Osteoblast (primary cell): ENCODE measurements at regions not wholly inside any gene's neighbourhood (a gene's known extent, or its start where the extent isn't known, plus 50 kb on each side); places are given as distances from the start of the nearest gene placed in this dataset.

Experiments
- DNase-seq: peaks from one replicate; pipeline ENCODE4 v3.0.0; 2011; ENCODE audit warnings: low spot score, mixed read lengths; ENCODE audit not compliant: insufficient read length; ENCODE audit errors: missing footprints
- H2AFZ ChIP-seq: 2 replicates; pipeline ENCODE4 v1.6.0; 2011; ENCODE audit warnings: mild to moderate bottlenecking, low read length
- H3K27ac ChIP-seq: 2 replicates; pipeline ENCODE4 v1.5.1; 2011; ENCODE audit warnings: mild to moderate bottlenecking, low read depth, low read length, moderate library complexity
- H3K27me3 ChIP-seq: 2 replicates; pipeline ENCODE4 v1.6.0; 2012; ENCODE audit warnings: mild to moderate bottlenecking, control low read depth, inconsistent platforms, low read length, moderate library complexity; ENCODE audit not compliant: insufficient read depth
- H3K36me3 ChIP-seq: 2 replicates; pipeline ENCODE4 v1.5.1; 2011; ENCODE audit warnings: mild to moderate bottlenecking, low read length, control low read depth, moderate library complexity; ENCODE audit not compliant: insufficient read depth
- H3K4me1 ChIP-seq: 2 replicates; pipeline ENCODE4 v1.5.1; 2011; ENCODE audit warnings: mild to moderate bottlenecking, low read length, control low read depth, moderate library complexity; ENCODE audit not compliant: insufficient read depth
- H3K4me2 ChIP-seq: 2 replicates; pipeline ENCODE4 v1.6.0; 2011; ENCODE audit warnings: mild to moderate bottlenecking, low read length; ENCODE audit not compliant: insufficient read depth
- H3K4me3 ChIP-seq: fragments of 200-600 bp; sonication (generic); 3 replicates; pipeline ENCODE4 v1.5.1; 2012; ENCODE audit warnings: mild to moderate bottlenecking, low read length, inconsistent platforms; ENCODE audit not compliant: insufficient read depth
- H3K79me2 ChIP-seq: 2 replicates; pipeline ENCODE4 v1.6.0; 2012; ENCODE audit warnings: mild to moderate bottlenecking, low read length, control low read depth, inconsistent platforms; ENCODE audit not compliant: insufficient read depth
- H3K9me3 ChIP-seq: 2 replicates; pipeline ENCODE4 v1.5.1; 2011; ENCODE audit warnings: low read depth, low read length, control low read depth
- H4K20me1 ChIP-seq: 2 replicates; pipeline ENCODE4 v1.6.0; 2012; ENCODE audit warnings: mild to moderate bottlenecking, low read length, control low read depth; ENCODE audit not compliant: insufficient read depth
- TF ChIP-seq, protein P1 (sequence below): IDR thresholded peaks from 2 replicates; pipeline ENCODE4 v1.5.1; 2011; ENCODE audit warnings: mild to moderate bottlenecking, low read depth, low read length, moderate library complexity; ENCODE audit errors: extremely low read depth

DNA sequence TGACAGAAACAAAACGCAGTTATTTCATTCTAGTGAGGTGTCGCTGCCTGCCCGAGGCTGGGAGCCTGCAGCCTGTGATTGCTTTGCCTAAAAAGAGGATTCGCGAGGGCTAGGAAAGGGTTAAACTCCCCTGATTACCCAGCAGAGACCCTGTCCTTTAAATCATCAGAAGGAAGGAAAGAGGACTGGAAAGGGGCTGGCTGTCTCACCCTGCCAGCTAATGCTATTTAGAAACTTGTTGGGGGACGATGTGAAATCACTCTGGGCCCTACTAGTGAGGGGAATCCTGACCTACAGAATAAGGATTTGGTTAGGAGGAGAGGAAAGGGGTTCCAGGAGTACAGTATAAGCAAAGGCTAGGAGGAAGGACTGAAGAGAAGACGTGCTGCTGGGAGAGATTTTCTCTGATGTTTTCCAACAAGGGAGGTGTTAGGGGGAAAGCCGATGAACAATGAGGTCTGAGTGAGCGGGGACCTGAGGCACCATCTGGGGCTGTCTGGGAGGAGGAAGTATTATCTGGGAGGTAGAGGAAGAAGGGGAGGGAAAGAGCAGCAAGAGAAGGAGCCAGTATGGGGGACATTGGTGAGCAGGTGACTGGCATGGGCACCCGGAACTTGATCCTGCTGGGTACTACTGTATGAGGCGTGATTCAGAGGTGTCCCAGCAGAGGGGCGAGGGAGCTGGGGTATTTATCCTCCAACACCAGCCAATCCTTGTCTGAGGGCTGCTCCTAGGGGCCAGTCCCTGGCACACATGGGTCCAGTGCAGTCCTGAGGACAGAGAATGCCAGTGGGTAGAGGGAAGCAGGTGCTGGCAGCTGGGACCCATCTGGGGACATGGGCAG is 55.7 kb upstream of the PTPRS start:
- Histone ChIP-seq H3K79me2 (no peaks in the 10 kb centered on the region), H4K20me1 (no peaks in the 10 kb centered on the region), H3K4me3 (no peak overlapping the region), H3K36me3 (no peaks in the 10 kb centered on the region), H3K4me1 (no peaks in the 10 kb centered on the region), H2AFZ (no peak overlapping the region), H3K4me2 (no peak overlapping the region), H3K9me3 (no peaks in the 10 kb centered on the region), H3K27me3 (peaks cover 52% of the 10 kb centered on the region), H3K27ac (no peak overlapping the region)
- TF ChIP-seq, protein P1, sequence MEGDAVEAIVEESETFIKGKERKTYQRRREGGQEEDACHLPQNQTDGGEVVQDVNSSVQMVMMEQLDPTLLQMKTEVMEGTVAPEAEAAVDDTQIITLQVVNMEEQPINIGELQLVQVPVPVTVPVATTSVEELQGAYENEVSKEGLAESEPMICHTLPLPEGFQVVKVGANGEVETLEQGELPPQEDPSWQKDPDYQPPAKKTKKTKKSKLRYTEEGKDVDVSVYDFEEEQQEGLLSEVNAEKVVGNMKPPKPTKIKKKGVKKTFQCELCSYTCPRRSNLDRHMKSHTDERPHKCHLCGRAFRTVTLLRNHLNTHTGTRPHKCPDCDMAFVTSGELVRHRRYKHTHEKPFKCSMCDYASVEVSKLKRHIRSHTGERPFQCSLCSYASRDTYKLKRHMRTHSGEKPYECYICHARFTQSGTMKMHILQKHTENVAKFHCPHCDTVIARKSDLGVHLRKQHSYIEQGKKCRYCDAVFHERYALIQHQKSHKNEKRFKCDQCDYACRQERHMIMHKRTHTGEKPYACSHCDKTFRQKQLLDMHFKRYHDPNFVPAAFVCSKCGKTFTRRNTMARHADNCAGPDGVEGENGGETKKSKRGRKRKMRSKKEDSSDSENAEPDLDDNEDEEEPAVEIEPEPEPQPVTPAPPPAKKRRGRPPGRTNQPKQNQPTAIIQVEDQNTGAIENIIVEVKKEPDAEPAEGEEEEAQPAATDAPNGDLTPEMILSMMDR, result no peak
- no peak for DNase-seq

DNA sequence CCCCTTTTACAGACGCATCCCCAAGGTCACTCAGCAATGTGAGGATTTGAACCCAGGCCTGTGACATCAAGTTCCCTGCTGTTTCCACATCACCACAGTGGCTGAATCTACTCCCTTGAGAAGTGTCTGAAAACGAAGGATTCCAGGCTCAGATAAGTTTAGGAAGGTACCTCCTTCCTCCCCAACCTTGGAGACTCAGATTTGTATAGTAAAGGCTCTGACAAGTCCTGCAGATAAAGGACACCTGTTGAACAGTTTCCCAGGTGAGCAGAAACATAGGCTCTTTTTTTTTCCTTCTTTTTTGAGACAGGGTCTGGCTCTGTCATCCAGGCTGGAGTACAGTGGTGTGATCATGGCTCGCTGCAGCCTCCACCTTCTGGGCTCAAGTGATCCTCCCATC is 56.4 kb upstream of the PTPRS start:
- Histone ChIP-seq H3K4me1 (no peaks in the 10 kb centered on the region), H3K27me3 (peaks cover 52% of the 10 kb centered on the region), H2AFZ (no peak overlapping the region), H3K9me3 (no peaks in the 10 kb centered on the region), H3K4me3 (no peak overlapping the region), H3K79me2 (no peaks in the 10 kb centered on the region), H3K27ac (no peak overlapping the region), H3K4me2 (no peak overlapping the region), H3K36me3 (no peaks in the 10 kb centered on the region), H4K20me1 (no peaks in the 10 kb centered on the region)
- TF ChIP-seq, protein P1, result no peak
- DNase-seq, result no peak

DNA sequence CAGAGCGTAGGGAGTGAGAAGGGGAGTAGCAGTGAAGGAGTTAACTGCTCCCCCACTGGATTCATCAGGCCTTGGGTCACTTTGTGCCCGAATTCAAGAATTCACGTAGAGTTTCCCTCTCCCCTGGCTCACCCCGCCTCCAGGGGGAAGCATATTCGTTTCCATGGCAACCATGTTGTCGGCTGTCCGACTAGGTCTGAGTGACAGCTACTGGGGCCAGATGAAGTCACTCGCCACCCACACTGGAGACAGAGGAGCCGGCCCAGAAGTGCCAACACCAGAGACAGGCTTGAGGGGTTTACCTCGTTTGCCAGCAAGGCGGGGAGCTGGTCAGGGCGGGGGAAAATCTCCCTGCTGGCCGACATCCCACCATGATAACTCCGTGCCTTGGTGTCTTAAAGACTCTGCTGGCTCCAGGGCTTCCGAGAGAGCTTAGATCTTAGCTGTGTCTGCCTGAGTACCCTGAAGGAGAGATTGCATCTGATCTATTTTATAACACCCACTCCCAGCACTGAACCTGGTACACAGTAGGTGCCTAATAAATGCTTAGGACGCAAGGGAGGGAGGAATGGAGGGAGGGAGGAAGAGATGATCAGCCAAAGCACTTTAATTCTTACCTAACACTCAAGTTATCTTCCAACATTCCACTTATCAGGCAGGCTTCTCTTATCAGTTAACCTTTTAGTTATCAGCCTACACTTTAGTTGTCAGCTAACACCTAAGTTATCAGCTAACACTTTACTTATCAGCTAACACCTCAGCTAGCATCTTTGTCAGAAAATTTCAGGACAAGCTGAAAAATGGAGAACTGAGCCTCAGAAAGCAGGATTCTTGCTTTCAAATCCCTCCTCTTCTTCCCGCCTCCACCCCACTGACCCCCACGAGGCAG is 57.2 kb upstream of the ZNRF4 start:
- no peak overlapping the region for H2AFZ ChIP-seq
- H4K20me1 ChIP-seq, result no peaks in the 10 kb centered on the region
- TF ChIP-seq, protein P1, result no peak
- no peaks in the 10 kb centered on the region for H3K4me1 ChIP-seq
- H3K79me2 ChIP-seq, result no peaks in the 10 kb centered on the region
- H3K27me3 ChIP-seq, result peaks cover 45% of the 10 kb centered on the region
- DNase-seq, result no peak
- no peak overlapping the region for H3K27ac ChIP-seq
- no peak overlapping the region for H3K4me2 ChIP-seq
- no peaks in the 10 kb centered on the region for H3K9me3 ChIP-seq
- H3K4me3 ChIP-seq, result no peak overlapping the region
- no peaks in the 10 kb centered on the region for H3K36me3 ChIP-seq

DNA sequence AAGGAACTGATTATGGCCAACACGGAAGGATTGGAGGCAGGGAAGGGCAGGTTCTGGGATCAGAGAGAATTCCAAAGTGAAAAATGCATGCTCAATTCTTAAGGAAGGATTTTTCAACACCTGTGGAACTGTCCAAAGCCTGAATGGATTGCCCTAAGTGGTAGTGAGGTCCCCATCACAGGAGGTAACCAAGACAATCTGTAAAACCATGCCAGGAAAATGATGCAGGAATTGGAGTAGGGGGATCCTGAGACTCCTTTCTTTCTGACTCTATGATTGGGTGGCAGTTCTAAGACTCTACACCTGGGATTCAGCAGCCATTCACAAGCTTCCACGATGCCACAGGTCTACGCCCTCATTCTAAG is 56.5 kb upstream of the ZNRF4 start:
- no peaks in the 10 kb centered on the region for H3K9me3 ChIP-seq
- peaks cover 38% of the 10 kb centered on the region for H3K27me3 ChIP-seq
- H3K36me3 ChIP-seq, result no peaks in the 10 kb centered on the region
- no peak overlapping the region for H3K4me2 ChIP-seq
- H2AFZ ChIP-seq, result no peak overlapping the region
- H3K79me2 ChIP-seq, result no peaks in the 10 kb centered on the region
- H3K4me1 ChIP-seq, result no peaks in the 10 kb centered on the region
- H3K4me3 ChIP-seq, result no peak overlapping the region
- TF ChIP-seq, protein P1, result no peak
- H4K20me1 ChIP-seq, result peaks cover 2% of the 10 kb centered on the region
- DNase-seq, result no peak
- H3K27ac ChIP-seq, result no peak overlapping the region
